ENCODE measurements at regions not wholly inside any gene's neighbourhood (a gene's known extent, or its start where the extent isn't known, plus 50 kb on each side); places are given as distances from the start of the nearest gene placed in this dataset.

- Mint-ChIP-seq H3K4me1 (peaks cover 17% of the 10 kb centered on the region), H3K27me3 (ENCODE audit: low read depth) (peaks cover 49% of the 10 kb centered on the region), H3K4me3 (no peak overlapping the region), H3K9me3 (peaks cover 13% of the 10 kb centered on the region), H3K36me3 (ENCODE audit: low read depth) (peaks cover 11% of the 10 kb centered on the region), H3K27ac (ENCODE audit: unreplicated experiment) (no peak overlapping the region)
- no peak for DNase-seq (ENCODE audit: low read depth, low spot score)
- TF ChIP-seq CTCF (conservative IDR thresholded peaks at IDR 0.05) = no peak
These were observed 124.7 kb downstream of the WDR11 start for GRCh38 chr10:120975868-120976225.

- peaks cover 61% of the 10 kb centered on the region for H3K27me3 Mint-ChIP-seq (ENCODE audit: low read depth)
- no peak for TF ChIP-seq CTCF (conservative IDR thresholded peaks at IDR 0.05)
- DNase-seq (ENCODE audit: low read depth, low spot score) = no peak
- peaks cover 13% of the 10 kb centered on the region for H3K9me3 Mint-ChIP-seq
- peaks cover 11% of the 10 kb centered on the region for H3K36me3 Mint-ChIP-seq (ENCODE audit: low read depth)
- no peak overlapping the region for H3K27ac Mint-ChIP-seq (ENCODE audit: unreplicated experiment)
- no peak overlapping the region for H3K4me3 Mint-ChIP-seq
- H3K4me1 Mint-ChIP-seq = peaks cover 31% of the 10 kb centered on the region
These were observed 126.7 kb downstream of the WDR11 start for GRCh38 chr10:120977897-120978296.

GRCh38 chr10:120978589-120979252 lies 127.6 kb downstream of the WDR11 start:
- Mint-ChIP-seq H3K27ac (ENCODE audit: unreplicated experiment) (no peak overlapping the region), H3K4me3 (peak overlapping the region; percentile 91), H3K27me3 (ENCODE audit: low read depth) (peaks cover 61% of the 10 kb centered on the region), H3K9me3 (peaks cover 13% of the 10 kb centered on the region), H3K4me1 (peaks cover 31% of the 10 kb centered on the region), H3K36me3 (ENCODE audit: low read depth) (peaks cover 11% of the 10 kb centered on the region)
- no peak for TF ChIP-seq CTCF (conservative IDR thresholded peaks at IDR 0.05)
- no peak for DNase-seq (ENCODE audit: low read depth, low spot score)

- H3K9me3 Mint-ChIP-seq = peaks cover 8% of the 10 kb centered on the region
- no peak for TF ChIP-seq CTCF (conservative IDR thresholded peaks at IDR 0.05)
- DNase-seq (ENCODE audit: low read depth, low spot score) = peak; percentile 40
- H3K27ac Mint-ChIP-seq (ENCODE audit: unreplicated experiment) = peak overlapping the region; percentile 75
- peak overlapping the region; percentile 91 for H3K4me3 Mint-ChIP-seq
- H3K36me3 Mint-ChIP-seq (ENCODE audit: low read depth) = peaks cover 7% of the 10 kb centered on the region
- H3K27me3 Mint-ChIP-seq (ENCODE audit: low read depth) = peaks cover 59% of the 10 kb centered on the region
- H3K4me1 Mint-ChIP-seq = peaks cover 31% of the 10 kb centered on the region
These were observed 128.5 kb downstream of the WDR11 start for GRCh38 chr10:120979435-120980278.

GRCh38 chr10:120980279-120981255 lies 129.4 kb downstream of the WDR11 start:
- Mint-ChIP-seq H3K4me1 (peaks cover 31% of the 10 kb centered on the region), H3K9me3 (peaks cover 8% of the 10 kb centered on the region), H3K27me3 (ENCODE audit: low read depth) (peaks cover 54% of the 10 kb centered on the region), H3K36me3 (ENCODE audit: low read depth) (peaks cover 4% of the 10 kb centered on the region), H3K4me3 (peak overlapping the region; percentile 91), H3K27ac (ENCODE audit: unreplicated experiment) (no peak overlapping the region)
- DNase-seq (ENCODE audit: low read depth, low spot score) = no peak
- TF ChIP-seq CTCF (conservative IDR thresholded peaks at IDR 0.05) = no peak
